Astrocyte (in vitro differentiated cells and primary cell): ENCODE measurements at regions not wholly inside any gene's neighbourhood (a gene's known extent, or its start where the extent isn't known, plus 50 kb on each side); places are given as distances from the start of the nearest gene placed in this dataset.

Experiments
- EZH2 ChIP-seq: IDR thresholded peaks from 2 replicates; pipeline ENCODE4 v1.6.1; 2012; ENCODE audit warnings: mild to moderate bottlenecking, low read length, inconsistent platforms; ENCODE audit not compliant: insufficient read depth
- TF ChIP-seq, protein P1 (sequence below): IDR thresholded peaks from 2 replicates; pipeline ENCODE4 v1.5.1; 2011; ENCODE audit warnings: low read depth, mild to moderate bottlenecking, inconsistent platforms, low read length, moderate library complexity; ENCODE audit not compliant: insufficient read depth

DNA sequence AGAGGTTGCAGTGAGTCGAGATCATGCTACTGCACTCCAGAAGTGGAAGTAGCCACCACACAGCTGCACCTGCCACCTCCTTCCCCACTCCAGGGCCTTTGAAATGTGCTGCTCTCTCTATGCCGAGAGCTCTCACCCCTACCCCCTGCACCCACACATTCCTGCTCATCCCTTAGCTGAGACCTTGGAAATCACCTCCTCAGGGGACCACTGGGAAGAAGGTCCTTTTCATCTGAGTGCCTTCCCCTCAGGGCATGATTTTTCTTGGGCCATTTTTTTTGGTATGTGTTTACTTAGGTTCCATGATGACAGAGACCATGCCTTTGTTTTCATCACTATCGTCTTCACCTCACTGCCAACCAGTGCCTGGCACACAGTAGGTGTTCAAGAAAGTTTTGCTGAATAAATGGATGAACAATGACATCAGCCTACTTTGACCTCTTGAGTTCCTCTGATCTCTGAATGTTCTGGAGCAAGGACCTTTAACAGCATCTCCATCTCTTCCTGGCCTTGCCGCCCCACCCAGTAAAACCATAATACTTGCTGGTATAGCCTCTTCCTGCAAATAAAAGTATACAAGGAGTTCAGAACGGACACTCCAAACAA is 166.6 kb upstream of the KLF14 start:
- TF ChIP-seq, protein P1, sequence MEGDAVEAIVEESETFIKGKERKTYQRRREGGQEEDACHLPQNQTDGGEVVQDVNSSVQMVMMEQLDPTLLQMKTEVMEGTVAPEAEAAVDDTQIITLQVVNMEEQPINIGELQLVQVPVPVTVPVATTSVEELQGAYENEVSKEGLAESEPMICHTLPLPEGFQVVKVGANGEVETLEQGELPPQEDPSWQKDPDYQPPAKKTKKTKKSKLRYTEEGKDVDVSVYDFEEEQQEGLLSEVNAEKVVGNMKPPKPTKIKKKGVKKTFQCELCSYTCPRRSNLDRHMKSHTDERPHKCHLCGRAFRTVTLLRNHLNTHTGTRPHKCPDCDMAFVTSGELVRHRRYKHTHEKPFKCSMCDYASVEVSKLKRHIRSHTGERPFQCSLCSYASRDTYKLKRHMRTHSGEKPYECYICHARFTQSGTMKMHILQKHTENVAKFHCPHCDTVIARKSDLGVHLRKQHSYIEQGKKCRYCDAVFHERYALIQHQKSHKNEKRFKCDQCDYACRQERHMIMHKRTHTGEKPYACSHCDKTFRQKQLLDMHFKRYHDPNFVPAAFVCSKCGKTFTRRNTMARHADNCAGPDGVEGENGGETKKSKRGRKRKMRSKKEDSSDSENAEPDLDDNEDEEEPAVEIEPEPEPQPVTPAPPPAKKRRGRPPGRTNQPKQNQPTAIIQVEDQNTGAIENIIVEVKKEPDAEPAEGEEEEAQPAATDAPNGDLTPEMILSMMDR = no peak
- no peak for TF ChIP-seq EZH2
